NCI-H1417 (cell line): ENCODE measurements at regions not wholly inside any gene's neighbourhood (a gene's known extent, or its start where the extent isn't known, plus 50 kb on each side); places are given as distances from the start of the nearest gene placed in this dataset.
"Not testable (repeated sequence)": the region's sequence is repeated elsewhere in the genome, so short reads cannot be mapped to it uniquely, and the experiment has no call there.

Experiments used
- DNase-seq, 3 experiments: peaks; one replicate each; lab custom pipeline; 2025; lab: John Stamatoyannopoulos, UW

- peak in 2 of 3 experiments; percentile 43 to 53 for DNase-seq
These were observed 50.5 kb upstream of the TUBA3D start for GRCh38 chr2:131425231-131425941.

- DNase-seq: peak in 2 of 3 experiments; percentile 17 to 32
These were observed 51.3 kb upstream of the TUBA3D start for GRCh38 chr2:131424605-131425114.

GRCh38 chr2:131420751-131421150, 55.2 kb upstream of the TUBA3D start:
- DNase-seq: not testable (repeated sequence)

GRCh38 chr2:131419441-131419840, 55.5 kb upstream of the RAB6D start:
- no peak for DNase-seq

- no peak for DNase-seq
These were observed 54.7 kb upstream of the RAB6D start for GRCh38 chr2:131418625-131419024.

- no peak for DNase-seq
These were observed 53.9 kb upstream of the RAB6D start for GRCh38 chr2:131417886-131418285.

GRCh38 chr2:131413785-131414184, 49.8 kb upstream of the RAB6D start:
- DNase-seq: no peak
